ENCODE measurements at regions not wholly inside any gene's neighbourhood (a gene's known extent, or its start where the extent isn't known, plus 50 kb on each side); places are given as distances from the start of the nearest gene placed in this dataset.

DNA sequence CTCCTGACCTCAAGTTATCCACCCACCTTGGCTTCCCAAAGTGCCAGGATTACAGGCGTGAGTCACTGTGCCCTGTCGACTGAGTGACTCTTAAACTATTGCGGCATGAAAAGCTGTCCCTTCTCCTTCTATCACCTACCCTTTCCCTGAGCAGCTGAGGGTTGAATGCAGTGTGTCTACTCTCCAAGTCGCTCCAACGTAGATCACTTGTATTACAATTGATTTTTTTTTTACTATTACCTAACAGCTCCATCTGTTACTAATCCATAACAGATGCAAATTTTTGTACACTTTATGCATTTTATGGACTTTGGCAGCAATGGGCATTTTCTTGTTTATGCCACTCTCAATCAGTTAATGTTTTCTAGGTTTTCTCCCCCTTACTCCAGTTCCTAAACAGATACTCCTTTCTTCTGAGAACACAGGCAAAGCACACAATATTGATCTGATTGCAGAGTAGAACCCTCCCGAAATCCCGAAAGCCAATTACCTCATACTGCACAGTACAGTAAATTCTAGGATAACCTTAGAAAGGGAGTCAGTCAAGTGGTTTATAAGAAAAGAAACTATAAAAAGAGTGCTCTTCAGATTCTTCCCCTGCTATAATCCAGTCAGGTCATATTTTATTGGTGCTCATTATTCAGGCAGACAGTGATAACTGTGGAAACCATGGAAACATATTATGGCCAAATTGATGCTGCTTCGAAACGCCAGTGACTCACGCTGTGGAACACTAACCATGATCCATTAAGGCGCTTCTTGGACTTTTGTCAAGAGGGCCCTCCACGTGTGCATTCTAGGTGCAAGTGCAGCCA, 273.0 kb downstream of the ADGB start:
- ATAC-seq (ENCODE audit: low read depth): no peak
- H3K27me3 Mint-ChIP-seq: peaks cover 3% of the 10 kb centered on the region

DNA sequence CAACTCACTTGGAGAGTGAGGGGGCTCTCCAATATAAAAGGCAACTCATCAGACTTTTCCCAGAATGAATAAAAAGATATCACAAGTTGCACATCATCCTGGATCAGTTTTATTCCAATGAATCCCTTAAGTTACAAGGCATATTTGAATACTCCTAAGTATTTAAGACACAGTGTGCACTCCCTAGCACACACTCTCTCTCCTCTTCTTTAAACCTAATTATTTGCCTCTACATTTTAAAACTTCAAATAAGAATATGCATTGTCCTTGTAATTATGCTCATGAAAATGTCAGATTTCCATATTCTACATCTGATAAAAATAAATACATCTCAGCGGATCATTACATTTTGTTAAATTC, 273.6 kb downstream of the ADGB start:
- Histone ChIP-seq H3K36me3 (replicated peaks in 1 of 2; ENCODE audit: control extremely low read depth in 1 of 2, control insufficient read depth in 1 of 2, extremely low read depth in 1 of 2, insufficient read depth in 2 of 2, low read length in 1 of 2) (no peaks in the 10 kb centered on the region), H3K4me3 (ENCODE audit: control extremely low read depth in 1 of 5, extremely low read depth in 1 of 5, insufficient read depth in 1 of 5, low read depth in 2 of 5, low read length in 4 of 5) (no peak overlapping the region), H3K9ac (ENCODE audit: low read length) (no peak overlapping the region), H4K20me1 (ENCODE audit: control insufficient read depth, insufficient read depth, low read length, poor library complexity, severe bottlenecking) (no peaks in the 10 kb centered on the region), H3K27me3 (replicated peaks in 1 of 4; ENCODE audit: control extremely low read depth in 1 of 4, control insufficient read depth in 3 of 4, insufficient read depth in 4 of 4, low read length in 3 of 4) (no peaks in the 10 kb centered on the region), H2AFZ (ENCODE audit: insufficient read depth, low read depth, low read length, poor library complexity, severe bottlenecking) (no peak overlapping the region), H3K27ac (ENCODE audit: low read length in 2 of 2) (no peak overlapping the region), H3K79me2 (ENCODE audit: control insufficient read depth, insufficient read depth, low read length) (no peaks in the 10 kb centered on the region), H3K9me3 (ENCODE audit: control extremely low read depth in 1 of 3, control insufficient read depth in 2 of 3, insufficient read depth in 1 of 3, low read length in 2 of 3) (no peaks in the 10 kb centered on the region), H3K4me1 (ENCODE audit: control insufficient read depth in 2 of 2, insufficient read depth in 2 of 2, low read length in 2 of 2) (peaks cover 8 to 9% of the 10 kb centered on the region in 2 donors), H3K4me2 (replicated peaks; ENCODE audit: low read depth, low read length, poor library complexity, severe bottlenecking) (no peak overlapping the region)
- DNase-seq: no peak
- ChIA-PET CTCF (no interaction called here), POLR2A (no interaction called here)
- ATAC-seq (ENCODE audit: low read depth): no peak
- Mint-ChIP-seq H3K9me3 (ENCODE audit: insufficient read depth) (no peaks in the 10 kb centered on the region), H3K27me3 (peaks cover 3% of the 10 kb centered on the region), H3K4me3 (no peak overlapping the region), H3K4me1 (peaks cover 21% of the 10 kb centered on the region), H3K27ac (no peak overlapping the region)
- no CpG with 5 or more reads among the region's 1 CpG for WGBS (ENCODE audit: insufficient coverage)
- TF ChIP-seq, protein P1, sequence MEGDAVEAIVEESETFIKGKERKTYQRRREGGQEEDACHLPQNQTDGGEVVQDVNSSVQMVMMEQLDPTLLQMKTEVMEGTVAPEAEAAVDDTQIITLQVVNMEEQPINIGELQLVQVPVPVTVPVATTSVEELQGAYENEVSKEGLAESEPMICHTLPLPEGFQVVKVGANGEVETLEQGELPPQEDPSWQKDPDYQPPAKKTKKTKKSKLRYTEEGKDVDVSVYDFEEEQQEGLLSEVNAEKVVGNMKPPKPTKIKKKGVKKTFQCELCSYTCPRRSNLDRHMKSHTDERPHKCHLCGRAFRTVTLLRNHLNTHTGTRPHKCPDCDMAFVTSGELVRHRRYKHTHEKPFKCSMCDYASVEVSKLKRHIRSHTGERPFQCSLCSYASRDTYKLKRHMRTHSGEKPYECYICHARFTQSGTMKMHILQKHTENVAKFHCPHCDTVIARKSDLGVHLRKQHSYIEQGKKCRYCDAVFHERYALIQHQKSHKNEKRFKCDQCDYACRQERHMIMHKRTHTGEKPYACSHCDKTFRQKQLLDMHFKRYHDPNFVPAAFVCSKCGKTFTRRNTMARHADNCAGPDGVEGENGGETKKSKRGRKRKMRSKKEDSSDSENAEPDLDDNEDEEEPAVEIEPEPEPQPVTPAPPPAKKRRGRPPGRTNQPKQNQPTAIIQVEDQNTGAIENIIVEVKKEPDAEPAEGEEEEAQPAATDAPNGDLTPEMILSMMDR (IDR thresholded peaks at IDR 0.05): no peak
- TF ChIP-seq EZH2 (IDR thresholded peaks at IDR 0.05; ENCODE audit: borderline replicate concordance, insufficient read depth, low read depth, low read length, poor library complexity, severe bottlenecking): no peak
- intact Hi-C loops (cut with micrococcal nuclease): no loop called here

More for the DNA sequence above, 273.0 kb downstream of the ADGB start:
- intact Hi-C loops (cut with micrococcal nuclease): no loop called here
- Histone ChIP-seq H3K27me3 (replicated peaks in 1 of 4; ENCODE audit: control extremely low read depth in 1 of 4, control insufficient read depth in 3 of 4, insufficient read depth in 4 of 4, low read length in 3 of 4) (no peaks in the 10 kb centered on the region), H3K36me3 (replicated peaks in 1 of 2; ENCODE audit: control extremely low read depth in 1 of 2, control insufficient read depth in 1 of 2, extremely low read depth in 1 of 2, insufficient read depth in 2 of 2, low read length in 1 of 2) (no peaks in the 10 kb centered on the region), H3K9ac (ENCODE audit: low read length) (no peak overlapping the region), H3K27ac (ENCODE audit: low read length in 2 of 2) (no peak overlapping the region), H3K79me2 (ENCODE audit: control insufficient read depth, insufficient read depth, low read length) (no peaks in the 10 kb centered on the region), H3K4me2 (replicated peaks; ENCODE audit: low read depth, low read length, poor library complexity, severe bottlenecking) (no peak overlapping the region), H3K4me1 (ENCODE audit: control insufficient read depth in 2 of 2, insufficient read depth in 2 of 2, low read length in 2 of 2) (peaks cover 7% of the 10 kb centered on the region in 2 donors), H2AFZ (ENCODE audit: insufficient read depth, low read depth, low read length, poor library complexity, severe bottlenecking) (no peak overlapping the region), H3K4me3 (ENCODE audit: control extremely low read depth in 1 of 5, extremely low read depth in 1 of 5, insufficient read depth in 1 of 5, low read depth in 2 of 5, low read length in 4 of 5) (no peak overlapping the region), H3K9me3 (ENCODE audit: control extremely low read depth in 1 of 3, control insufficient read depth in 2 of 3, insufficient read depth in 1 of 3, low read length in 2 of 3) (no peaks in the 10 kb centered on the region), H4K20me1 (ENCODE audit: control insufficient read depth, insufficient read depth, low read length, poor library complexity, severe bottlenecking) (no peaks in the 10 kb centered on the region)
- POLR2A ChIA-PET: no interaction called here
- Mint-ChIP-seq H3K9me3 (ENCODE audit: insufficient read depth) (no peaks in the 10 kb centered on the region), H3K4me3 (no peak overlapping the region), H3K27ac (no peak overlapping the region), H3K4me1 (peaks cover 16% of the 10 kb centered on the region)
- DNase-seq: no peak
- TF ChIP-seq, protein P1 (IDR thresholded peaks at IDR 0.05): no peak
- TF ChIP-seq EZH2 (IDR thresholded peaks at IDR 0.05; ENCODE audit: borderline replicate concordance, insufficient read depth, low read depth, low read length, poor library complexity, severe bottlenecking): no peak
- CTCF ChIA-PET: no interaction called here
- 100% methylated on average over 9 of the region's 12 CpGs for WGBS (ENCODE audit: insufficient coverage)

Data from B cell (primary cell).